ENCODE measurements at regions not wholly inside any gene's neighbourhood (a gene's known extent, or its start where the extent isn't known, plus 50 kb on each side); places are given as distances from the start of the nearest gene placed in this dataset.

- no peak for TF ChIP-seq FOSL1 (IDR thresholded peaks at IDR 0.05; ENCODE audit: low read depth)
- TF ChIP-seq ELF1 (IDR thresholded peaks at IDR 0.05; ENCODE audit: borderline replicate concordance, low read depth), result no peak
Observed at GRCh38 chr4:103928370-103928769, 208.6 kb upstream of the TACR3 start (continued).

GRCh38 chr4:103923551-103923950, 203.8 kb upstream of the TACR3 start:
- ChIA-PET POLR2A (no interaction called here), CTCF (no interaction called here), RAD21 (ENCODE audit: low non-redundant PET in 1 of 2, low total read pairs in 2 of 2, uncharacterized antibody in 2 of 2, unreplicated experiment in 2 of 2) (no interaction called here)
- no peaks in the 10 kb centered on the region for H3K9me2 ChIP-seq (ENCODE audit: insufficient read depth)
- H3K27ac ChIP-seq (ENCODE audit: low read depth, low read length), result no peak overlapping the region
- BruUV-seq (replicated peaks), result no TSS peak
- H3K27me3 ChIP-seq (ENCODE audit: insufficient read depth, low read length), result no peaks in the 10 kb centered on the region
- intact Hi-C loops (cut with micrococcal nuclease), result no loop called here
- H3K79me2 ChIP-seq (ENCODE audit: insufficient read depth, low read length), result no peaks in the 10 kb centered on the region
- no peak overlapping the region for H2AFZ ChIP-seq (ENCODE audit: low read depth, low read length, poor library complexity, severe bottlenecking)
- H3K4me1 ChIP-seq (ENCODE audit: control insufficient read depth in 1 of 2, insufficient read depth in 2 of 2, low read length in 2 of 2), result no peaks in the 10 kb centered on the region
- no peak overlapping the region for H3K9ac ChIP-seq (ENCODE audit: low read length)
- H3K4me2 ChIP-seq (ENCODE audit: low read length), result no peak overlapping the region
- no peaks in the 10 kb centered on the region for H3K9me3 ChIP-seq (ENCODE audit: control insufficient read depth in 1 of 2, insufficient read depth in 1 of 2, low read depth in 1 of 2, low read length in 2 of 2)
- H3K36me3 ChIP-seq (ENCODE audit: control insufficient read depth in 1 of 2, insufficient read depth in 2 of 2, low read length in 2 of 2), result no peaks in the 10 kb centered on the region
- H3K4me3 ChIP-seq (replicated peaks in 1 of 2; ENCODE audit: low read depth in 1 of 2, low read length in 2 of 2), result no peak overlapping the region
- no peak for ATAC-seq
- no peak for TF ChIP-seq FOSL1 (IDR thresholded peaks at IDR 0.05; ENCODE audit: low read depth)
- no peak for TF ChIP-seq SRF (IDR thresholded peaks at IDR 0.05; ENCODE audit: low read depth)
- no peak for TF ChIP-seq MAX (IDR thresholded peaks at IDR 0.05)
- TF ChIP-seq CEBPB (IDR thresholded peaks at IDR 0.05; ENCODE audit: low read depth), result no peak
- no peak for TF ChIP-seq SP1 (IDR thresholded peaks at IDR 0.05; ENCODE audit: low read depth)
- TF ChIP-seq YY1 (IDR thresholded peaks at IDR 0.05; ENCODE audit: extremely low read depth, insufficient replicate concordance, low read depth, low read length), result no peak
- TF ChIP-seq ELF1 (IDR thresholded peaks at IDR 0.05; ENCODE audit: borderline replicate concordance, low read depth), result no peak
- TF ChIP-seq CBX3 (IDR thresholded peaks at IDR 0.05; ENCODE audit: low read depth), result no peak
- no peak for TF ChIP-seq TCF7L2 (IDR thresholded peaks at IDR 0.05; ENCODE audit: borderline replicate concordance, extremely low read depth, insufficient read depth, insufficient read length)
- TF ChIP-seq SIN3A (IDR thresholded peaks at IDR 0.05; ENCODE audit: low read depth), result no peak
- TF ChIP-seq, protein P1, sequence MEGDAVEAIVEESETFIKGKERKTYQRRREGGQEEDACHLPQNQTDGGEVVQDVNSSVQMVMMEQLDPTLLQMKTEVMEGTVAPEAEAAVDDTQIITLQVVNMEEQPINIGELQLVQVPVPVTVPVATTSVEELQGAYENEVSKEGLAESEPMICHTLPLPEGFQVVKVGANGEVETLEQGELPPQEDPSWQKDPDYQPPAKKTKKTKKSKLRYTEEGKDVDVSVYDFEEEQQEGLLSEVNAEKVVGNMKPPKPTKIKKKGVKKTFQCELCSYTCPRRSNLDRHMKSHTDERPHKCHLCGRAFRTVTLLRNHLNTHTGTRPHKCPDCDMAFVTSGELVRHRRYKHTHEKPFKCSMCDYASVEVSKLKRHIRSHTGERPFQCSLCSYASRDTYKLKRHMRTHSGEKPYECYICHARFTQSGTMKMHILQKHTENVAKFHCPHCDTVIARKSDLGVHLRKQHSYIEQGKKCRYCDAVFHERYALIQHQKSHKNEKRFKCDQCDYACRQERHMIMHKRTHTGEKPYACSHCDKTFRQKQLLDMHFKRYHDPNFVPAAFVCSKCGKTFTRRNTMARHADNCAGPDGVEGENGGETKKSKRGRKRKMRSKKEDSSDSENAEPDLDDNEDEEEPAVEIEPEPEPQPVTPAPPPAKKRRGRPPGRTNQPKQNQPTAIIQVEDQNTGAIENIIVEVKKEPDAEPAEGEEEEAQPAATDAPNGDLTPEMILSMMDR (IDR thresholded peaks at IDR 0.05 in 2 of 3, conservative IDR thresholded peaks at IDR 0.05 in 1 of 3; ENCODE audit: borderline replicate concordance in 1 of 3, insufficient read depth in 1 of 3, low read depth in 2 of 3, low read length in 2 of 3), result no peak
- TF ChIP-seq ZFX (IDR thresholded peaks at IDR 0.05), result no peak
- TF ChIP-seq ZNF274 (IDR thresholded peaks at IDR 0.05; ENCODE audit: low read depth, low read length), result no peak
- TF ChIP-seq EGR1 (IDR thresholded peaks at IDR 0.05; ENCODE audit: low read depth), result no peak
- TF ChIP-seq POLR2AphosphoS5 (IDR thresholded peaks at IDR 0.05; ENCODE audit: low read depth, low read length), result no peak
- no peaks in the 10 kb centered on the region for H4K20me1 ChIP-seq (ENCODE audit: insufficient read depth)
- no peak for DNase-seq (ENCODE audit: low read depth, low spot score)
